GM12892 (cell line): ENCODE measurements at regions not wholly inside any gene's neighbourhood (a gene's known extent, or its start where the extent isn't known, plus 50 kb on each side); places are given as distances from the start of the nearest gene placed in this dataset.

ENCODE experiments used
- POLR2A ChIP-seq: IDR thresholded peaks from 2 replicates; pipeline ENCODE4 v1.6.1; 2011; ENCODE audit warnings: low read depth, low read length, control low read depth
- POLR2AphosphoS5 ChIP-seq: IDR thresholded peaks from 2 replicates; pipeline ENCODE4 v1.6.1; 2011; ENCODE audit warnings: low read depth, low read length, control low read depth
- TAF1 ChIP-seq: IDR thresholded peaks from 2 replicates; pipeline ENCODE4 v1.6.1; 2011; ENCODE audit warnings: low read depth, mild to moderate bottlenecking, control low read depth, low read length, borderline replicate concordance

DNA sequence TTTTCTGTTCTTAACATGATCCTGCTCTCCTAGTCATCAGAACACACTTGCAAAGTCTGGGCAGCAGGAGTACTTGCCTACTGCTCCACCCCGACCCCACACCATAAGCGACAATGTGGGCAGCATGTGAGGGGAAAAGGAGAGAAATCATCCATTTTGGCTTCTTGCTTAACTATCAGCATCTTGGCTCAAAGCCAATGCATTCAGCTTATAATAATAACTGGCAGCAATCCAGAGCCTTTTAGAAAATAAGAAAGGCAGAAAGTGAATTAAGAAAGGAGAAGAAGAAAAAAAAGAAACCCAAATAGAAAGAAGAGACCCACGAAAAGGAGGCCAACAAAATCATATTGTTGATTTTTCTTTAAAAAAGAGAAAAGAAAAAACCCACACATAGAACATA is 930.8 kb downstream of the BCL11B start:
- TF ChIP-seq POLR2A: no peak
- no peak for TF ChIP-seq TAF1
- TF ChIP-seq POLR2AphosphoS5: no peak
